SK-N-SH (cell line): ENCODE measurements at regions not wholly inside any gene's neighbourhood (a gene's known extent, or its start where the extent isn't known, plus 50 kb on each side); places are given as distances from the start of the nearest gene placed in this dataset.

Experiments
- CTCF ChIA-PET: fragments of 300-600, 350-600 bp; formaldehyde crosslinking; extraction: SDS; loops from one replicate; lab custom pipeline; 2021; lab: Yijun Ruan, JAX
- POLR2A ChIA-PET: fragments of 350-600 bp; sonication (Branson Sonifier 250); formaldehyde crosslinking; extraction: SDS; loops from one replicate; lab custom pipeline; 2020; ENCODE audit warnings: antibody characterized with exemption, inconsistent platforms; lab: Yijun Ruan, JAX
- DNase-seq: peaks from one replicate; pipeline ENCODE4 v3.0.0; 2012
- H2AFZ ChIP-seq: fragments of 200-600 bp; sonication (generic); 2 replicates; pipeline ENCODE4 v1.8.1; 2016; ENCODE audit warnings: antibody characterized with exemption, mild to moderate bottlenecking, low read depth
- H3F3A ChIP-seq: fragments of 200-600 bp; sonication (generic); replicated peaks from 2 replicates; pipeline ENCODE3; 2016; ENCODE audit warnings: antibody characterized with exemption, mild to moderate bottlenecking; ENCODE audit not compliant: insufficient read depth
- H3K27ac ChIP-seq, 2 experiments: fragments of 200-500 bp in 1 of 2; fragments of 200-600 bp in 1 of 2; sonication (Bioruptor generic) in 1 of 2; sonication (generic), shearing (Covaris generic) in 1 of 2; 2 replicates each; pipeline versions ENCODE4 v1.5.1 to v1.6.1; 2014 to 2016; ENCODE audit warnings: low read depth in 2 of 2, inconsistent platforms in 1 of 2, low read length in 1 of 2, mild to moderate bottlenecking in 1 of 2, mixed read lengths in 1 of 2
- H3K27me3 ChIP-seq: fragments of 200-600 bp; sonication (generic), shearing (Covaris generic); 2 replicates; pipeline ENCODE4 v1.6.1; 2016; ENCODE audit warnings: mixed run types; ENCODE audit not compliant: insufficient read depth
- H3K36me3 ChIP-seq, 2 experiments: fragments of 200-500 bp in 1 of 2; fragments of 200-600 bp in 1 of 2; sonication (Bioruptor generic) in 1 of 2; sonication (generic) in 1 of 2; replicated peaks in 1 of 2; 2 replicates each; pipeline versions ENCODE3 to v1.5.1; 2014 to 2016; ENCODE audit warnings: low read length in 1 of 2, mild to moderate bottlenecking in 1 of 2; ENCODE audit not compliant: insufficient read depth in 2 of 2, control insufficient read depth in 1 of 2
- H3K4me1 ChIP-seq, 2 experiments: fragments of 200-500 bp in 1 of 2; fragments of 200-600 bp in 1 of 2; sonication (Bioruptor generic) in 1 of 2; sonication (generic), shearing (Covaris generic) in 1 of 2; 2 replicates each; pipeline versions ENCODE4 v1.5.1 to v1.6.1; 2014 to 2016; ENCODE audit warnings: low read depth in 1 of 2, low read length in 1 of 2, mixed run types in 1 of 2; ENCODE audit not compliant: insufficient read depth in 2 of 2, control insufficient read depth in 1 of 2
- H3K4me2 ChIP-seq: fragments of 200-600 bp; sonication (generic), shearing (Covaris generic); 2 replicates; pipeline ENCODE4 v1.6.1; 2017; ENCODE audit warnings: mixed run types
- H3K4me3 ChIP-seq, 2 experiments: fragments of 200-500 bp in 1 of 2; fragments of 200-600 bp in 1 of 2; sonication (Bioruptor generic) in 1 of 2; sonication (generic), shearing (Covaris generic) in 1 of 2; 2 replicates each; pipeline versions ENCODE4 v1.5.1 to v1.8.1; 2014 to 2016; ENCODE audit warnings: low read depth in 2 of 2, inconsistent platforms in 1 of 2, low read length in 1 of 2, mild to moderate bottlenecking in 1 of 2, mixed read lengths in 1 of 2, moderate library complexity in 1 of 2
- H3K79me2 ChIP-seq: fragments of 200-600 bp; sonication (generic); 2 replicates; pipeline ENCODE4 v1.8.1; 2017; ENCODE audit warnings: mild to moderate bottlenecking; ENCODE audit not compliant: insufficient read depth
- H3K9ac ChIP-seq: fragments of 200-600 bp; sonication (generic); 2 replicates; pipeline ENCODE4 v1.6.1; 2017; ENCODE audit warnings: mixed run types
- H3K9me2 ChIP-seq: fragments of 200-600 bp; sonication (generic); 2 replicates; pipeline ENCODE4 v1.6.1; 2017; ENCODE audit warnings: mixed run types
- H3K9me3 ChIP-seq: fragments of 200-600 bp; sonication (generic); 2 replicates; pipeline ENCODE4 v1.6.1; 2017; ENCODE audit warnings: mixed run types, mild to moderate bottlenecking, moderate library complexity
- H4K20me1 ChIP-seq: fragments of 200-600 bp; sonication (generic); 2 replicates; pipeline ENCODE4 v1.6.1; 2017; ENCODE audit warnings: mild to moderate bottlenecking, mixed run types; ENCODE audit not compliant: insufficient read depth
- ELF1 ChIP-seq: IDR thresholded peaks from 2 replicates; pipeline ENCODE4 v1.4.0; 2012
- EZH2phosphoT487 ChIP-seq: fragments of 200-600 bp; sonication (generic); IDR thresholded peaks from 2 replicates; pipeline ENCODE4 v1.6.1; 2017; ENCODE audit warnings: low read depth, mixed run types, mild to moderate bottlenecking, antibody characterized with exemption, moderate library complexity, borderline replicate concordance
- FOXJ3 ChIP-seq: sonication (generic); formaldehyde crosslinking; IDR thresholded peaks from 2 replicates; pipeline ENCODE4 v1.5.1; 2020; ENCODE audit warnings: mild to moderate bottlenecking, missing genetic modification reagents
- FOXM1 ChIP-seq: IDR thresholded peaks from 2 replicates; pipeline ENCODE4 v1.4.0; 2012; ENCODE audit warnings: low read depth, mild to moderate bottlenecking
- NRF1 ChIP-seq: IDR thresholded peaks from 2 replicates; pipeline ENCODE4 v1.6.1; 2012; ENCODE audit warnings: low read depth, mild to moderate bottlenecking, low read length
- RFX5 ChIP-seq: IDR thresholded peaks from 2 replicates; pipeline ENCODE4 v1.6.1; 2012; ENCODE audit warnings: mild to moderate bottlenecking, improper control_type of control experiment, low read length
- RXRA ChIP-seq: IDR thresholded peaks from 2 replicates; pipeline ENCODE4 v1.4.0; 2012; ENCODE audit warnings: low read depth, mild to moderate bottlenecking, borderline replicate concordance
- SIN3A ChIP-seq: IDR thresholded peaks from 2 replicates; pipeline ENCODE4 v1.6.1; 2012; ENCODE audit warnings: low read depth, mild to moderate bottlenecking, low read length, moderate library complexity, borderline replicate concordance
- TCF12 ChIP-seq: IDR thresholded peaks from 2 replicates; pipeline ENCODE4 v1.4.0; 2012
- TEAD4 ChIP-seq: IDR thresholded peaks from 2 replicates; pipeline ENCODE4 v1.4.0; 2012; ENCODE audit warnings: mild to moderate bottlenecking, borderline replicate concordance; ENCODE audit not compliant: insufficient read depth
- WGBS: methylation state at CpG from one replicate; pipeline ENCODE4 v1.1.6; 2017; ENCODE audit warnings: low lambda C conversion rate; 5-methylcytosine and 5-hydroxymethylcytosine counted together
- TF ChIP-seq, protein P1 (sequence below): IDR thresholded peaks from 2 replicates; pipeline ENCODE4 v1.4.0; 2012; ENCODE audit warnings: low read depth, borderline replicate concordance
- TF ChIP-seq, protein P2 (sequence below): IDR thresholded peaks from 2 replicates; pipeline ENCODE4 v1.4.0; 2012; ENCODE audit warnings: low read depth
- TF ChIP-seq, protein P3 (sequence below): fragments of 200-600 bp; sonication (generic); IDR thresholded peaks from 2 replicates; pipeline ENCODE4 v1.6.1; 2017; ENCODE audit warnings: antibody characterized with exemption, mild to moderate bottlenecking, moderate library complexity
- TF ChIP-seq, protein P4 (sequence below): IDR thresholded peaks from 2 replicates; pipeline ENCODE4 v1.6.1; 2012; ENCODE audit warnings: mild to moderate bottlenecking, low read depth, low read length, moderate library complexity
- TF ChIP-seq, protein P5 (sequence below): fragments of 150-350 bp; IDR thresholded peaks from 2 replicates; pipeline ENCODE4 v1.6.1; 2016; ENCODE audit warnings: mild to moderate bottlenecking, low read depth, low read length

DNA sequence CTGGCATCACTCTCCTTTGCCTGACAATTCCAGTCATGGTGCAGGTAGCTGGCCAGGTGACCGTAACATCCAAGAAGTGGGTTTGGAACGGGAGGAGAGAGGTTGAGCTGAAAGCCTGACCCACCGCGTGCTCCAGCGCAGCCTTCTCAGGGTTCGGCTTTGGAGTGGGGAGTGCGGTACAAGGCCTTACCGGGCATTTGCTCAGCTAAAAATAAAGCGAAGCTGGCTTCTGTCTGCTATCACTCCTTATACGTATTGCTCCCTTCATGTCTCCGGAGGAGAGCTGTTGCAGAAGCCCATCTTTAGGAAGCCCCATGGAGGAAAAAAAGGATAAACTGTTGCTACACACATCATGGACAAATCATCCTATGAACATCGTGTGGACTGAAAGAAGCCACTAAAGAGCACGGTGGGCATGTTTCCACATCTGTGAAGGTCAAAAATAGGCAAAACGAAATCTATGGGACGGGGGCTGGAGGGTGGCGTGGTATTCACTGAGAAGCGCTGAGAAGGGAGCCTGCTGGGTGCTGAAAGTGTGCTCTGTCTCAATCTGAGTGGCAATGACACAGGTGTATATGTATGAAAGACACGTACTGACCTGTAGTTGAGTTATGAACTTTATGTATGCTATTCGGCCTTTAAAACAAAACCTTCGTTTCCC is 57.2 kb upstream of the TAB2 start:
- TF ChIP-seq, protein P1, sequence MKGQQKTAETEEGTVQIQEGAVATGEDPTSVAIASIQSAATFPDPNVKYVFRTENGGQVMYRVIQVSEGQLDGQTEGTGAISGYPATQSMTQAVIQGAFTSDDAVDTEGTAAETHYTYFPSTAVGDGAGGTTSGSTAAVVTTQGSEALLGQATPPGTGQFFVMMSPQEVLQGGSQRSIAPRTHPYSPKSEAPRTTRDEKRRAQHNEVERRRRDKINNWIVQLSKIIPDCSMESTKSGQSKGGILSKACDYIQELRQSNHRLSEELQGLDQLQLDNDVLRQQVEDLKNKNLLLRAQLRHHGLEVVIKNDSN = no peak
- TF ChIP-seq NRF1 (no peak), SIN3A (no peak), FOXJ3 (CRISPR knock-in tag) (no peak), RFX5 (no peak), TCF12 (no peak), TEAD4 (no peak), ELF1 (no peak), FOXM1 (no peak), EZH2phosphoT487 (no peak), RXRA (no peak)
- TF ChIP-seq, protein P2, sequence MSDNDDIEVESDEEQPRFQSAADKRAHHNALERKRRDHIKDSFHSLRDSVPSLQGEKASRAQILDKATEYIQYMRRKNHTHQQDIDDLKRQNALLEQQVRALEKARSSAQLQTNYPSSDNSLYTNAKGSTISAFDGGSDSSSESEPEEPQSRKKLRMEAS = no peak
- TF ChIP-seq, protein P3, sequence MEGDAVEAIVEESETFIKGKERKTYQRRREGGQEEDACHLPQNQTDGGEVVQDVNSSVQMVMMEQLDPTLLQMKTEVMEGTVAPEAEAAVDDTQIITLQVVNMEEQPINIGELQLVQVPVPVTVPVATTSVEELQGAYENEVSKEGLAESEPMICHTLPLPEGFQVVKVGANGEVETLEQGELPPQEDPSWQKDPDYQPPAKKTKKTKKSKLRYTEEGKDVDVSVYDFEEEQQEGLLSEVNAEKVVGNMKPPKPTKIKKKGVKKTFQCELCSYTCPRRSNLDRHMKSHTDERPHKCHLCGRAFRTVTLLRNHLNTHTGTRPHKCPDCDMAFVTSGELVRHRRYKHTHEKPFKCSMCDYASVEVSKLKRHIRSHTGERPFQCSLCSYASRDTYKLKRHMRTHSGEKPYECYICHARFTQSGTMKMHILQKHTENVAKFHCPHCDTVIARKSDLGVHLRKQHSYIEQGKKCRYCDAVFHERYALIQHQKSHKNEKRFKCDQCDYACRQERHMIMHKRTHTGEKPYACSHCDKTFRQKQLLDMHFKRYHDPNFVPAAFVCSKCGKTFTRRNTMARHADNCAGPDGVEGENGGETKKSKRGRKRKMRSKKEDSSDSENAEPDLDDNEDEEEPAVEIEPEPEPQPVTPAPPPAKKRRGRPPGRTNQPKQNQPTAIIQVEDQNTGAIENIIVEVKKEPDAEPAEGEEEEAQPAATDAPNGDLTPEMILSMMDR = no peak
- TF ChIP-seq, protein P4, sequence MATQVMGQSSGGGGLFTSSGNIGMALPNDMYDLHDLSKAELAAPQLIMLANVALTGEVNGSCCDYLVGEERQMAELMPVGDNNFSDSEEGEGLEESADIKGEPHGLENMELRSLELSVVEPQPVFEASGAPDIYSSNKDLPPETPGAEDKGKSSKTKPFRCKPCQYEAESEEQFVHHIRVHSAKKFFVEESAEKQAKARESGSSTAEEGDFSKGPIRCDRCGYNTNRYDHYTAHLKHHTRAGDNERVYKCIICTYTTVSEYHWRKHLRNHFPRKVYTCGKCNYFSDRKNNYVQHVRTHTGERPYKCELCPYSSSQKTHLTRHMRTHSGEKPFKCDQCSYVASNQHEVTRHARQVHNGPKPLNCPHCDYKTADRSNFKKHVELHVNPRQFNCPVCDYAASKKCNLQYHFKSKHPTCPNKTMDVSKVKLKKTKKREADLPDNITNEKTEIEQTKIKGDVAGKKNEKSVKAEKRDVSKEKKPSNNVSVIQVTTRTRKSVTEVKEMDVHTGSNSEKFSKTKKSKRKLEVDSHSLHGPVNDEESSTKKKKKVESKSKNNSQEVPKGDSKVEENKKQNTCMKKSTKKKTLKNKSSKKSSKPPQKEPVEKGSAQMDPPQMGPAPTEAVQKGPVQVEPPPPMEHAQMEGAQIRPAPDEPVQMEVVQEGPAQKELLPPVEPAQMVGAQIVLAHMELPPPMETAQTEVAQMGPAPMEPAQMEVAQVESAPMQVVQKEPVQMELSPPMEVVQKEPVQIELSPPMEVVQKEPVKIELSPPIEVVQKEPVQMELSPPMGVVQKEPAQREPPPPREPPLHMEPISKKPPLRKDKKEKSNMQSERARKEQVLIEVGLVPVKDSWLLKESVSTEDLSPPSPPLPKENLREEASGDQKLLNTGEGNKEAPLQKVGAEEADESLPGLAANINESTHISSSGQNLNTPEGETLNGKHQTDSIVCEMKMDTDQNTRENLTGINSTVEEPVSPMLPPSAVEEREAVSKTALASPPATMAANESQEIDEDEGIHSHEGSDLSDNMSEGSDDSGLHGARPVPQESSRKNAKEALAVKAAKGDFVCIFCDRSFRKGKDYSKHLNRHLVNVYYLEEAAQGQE = no peak
- TF ChIP-seq, protein P5, sequence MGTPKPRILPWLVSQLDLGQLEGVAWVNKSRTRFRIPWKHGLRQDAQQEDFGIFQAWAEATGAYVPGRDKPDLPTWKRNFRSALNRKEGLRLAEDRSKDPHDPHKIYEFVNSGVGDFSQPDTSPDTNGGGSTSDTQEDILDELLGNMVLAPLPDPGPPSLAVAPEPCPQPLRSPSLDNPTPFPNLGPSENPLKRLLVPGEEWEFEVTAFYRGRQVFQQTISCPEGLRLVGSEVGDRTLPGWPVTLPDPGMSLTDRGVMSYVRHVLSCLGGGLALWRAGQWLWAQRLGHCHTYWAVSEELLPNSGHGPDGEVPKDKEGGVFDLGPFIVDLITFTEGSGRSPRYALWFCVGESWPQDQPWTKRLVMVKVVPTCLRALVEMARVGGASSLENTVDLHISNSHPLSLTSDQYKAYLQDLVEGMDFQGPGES = no peak
- H3K9me2 ChIP-seq = no peaks in the 10 kb centered on the region
- no peaks in the 10 kb centered on the region for H3K4me1 ChIP-seq
- WGBS = 88% methylated on average over 18 of the region's 20 CpGs
- no peak overlapping the region for H3K27ac ChIP-seq
- H3K4me2 ChIP-seq = no peak overlapping the region
- no peaks in the 10 kb centered on the region for H3K27me3 ChIP-seq
- no peak for DNase-seq
- H3K4me3 ChIP-seq = no peak overlapping the region
- no peak overlapping the region for H2AFZ ChIP-seq
- ChIA-PET POLR2A (no interaction called here), CTCF (interaction anchor here (1.1 kb wide), 1 partner anchor 61 kb away, joined by 3 read pairs; no protein-coding TSS in a partner anchor)
- H3F3A ChIP-seq = no peaks in the 10 kb centered on the region
- H3K9ac ChIP-seq = no peak overlapping the region
- no peaks in the 10 kb centered on the region for H3K9me3 ChIP-seq
- no peaks in the 10 kb centered on the region for H3K36me3 ChIP-seq
- no peaks in the 10 kb centered on the region for H3K79me2 ChIP-seq
- no peaks in the 10 kb centered on the region for H4K20me1 ChIP-seq
